Aorta (tissue), 5 donors: ENCODE measurements at regions not wholly inside any gene's neighbourhood (a gene's known extent, or its start where the extent isn't known, plus 50 kb on each side); places are given as distances from the start of the nearest gene placed in this dataset.

ENCODE experiments used
- ATAC-seq: fragments of 200-7000 bp; cut with Tn5 transposase; one replicate; pipeline ENCODE4 v1.9.1; 2022; ENCODE audit warnings: moderate library complexity; ENCODE audit not compliant: low FRiP score
- DNase-seq, 2 donors: peaks; one replicate each; pipeline ENCODE4 v3.0.0-alpha.2; 2020
- H3K27ac ChIP-seq, 2 donors: one replicate each; pipeline ENCODE4 v1.5.1; 2013; ENCODE audit warnings: low read length in 2 of 2, mild to moderate bottlenecking in 2 of 2, moderate library complexity in 2 of 2, control low read depth in 1 of 2, inconsistent platforms in 1 of 2, low read depth in 1 of 2
- H3K27me3 ChIP-seq, 2 donors: one replicate each; pipeline ENCODE4 v1.6.1; 2013; ENCODE audit warnings: control low read depth in 1 of 2, low read length in 1 of 2, mild to moderate bottlenecking in 1 of 2, moderate library complexity in 1 of 2; ENCODE audit not compliant: insufficient read depth in 2 of 2, control insufficient read depth in 1 of 2
- H3K36me3 ChIP-seq, 2 donors: one replicate each; pipeline ENCODE4 v1.6.1; 2013; ENCODE audit warnings: control low read depth in 1 of 2, low read length in 1 of 2, mild to moderate bottlenecking in 1 of 2; ENCODE audit not compliant: insufficient read depth in 2 of 2, control insufficient read depth in 1 of 2
- H3K4me1 ChIP-seq, 2 donors: one replicate each; pipeline ENCODE4 v1.6.1; 2013; ENCODE audit warnings: low read length in 2 of 2, control low read depth in 1 of 2, mild to moderate bottlenecking in 1 of 2, moderate library complexity in 1 of 2; ENCODE audit not compliant: insufficient read depth in 2 of 2, control insufficient read depth in 1 of 2
- H3K4me3 ChIP-seq, 2 donors: one replicate each; pipeline ENCODE4 v1.5.1; 2013; ENCODE audit warnings: low read length in 2 of 2, control low read depth in 1 of 2, mild to moderate bottlenecking in 1 of 2
- H3K9me3 ChIP-seq: one replicate; pipeline ENCODE4 v1.6.1; 2013; ENCODE audit warnings: mild to moderate bottlenecking, low read length; ENCODE audit not compliant: control insufficient read depth
- WGBS, 2 donors: extraction: QIAGEN DNeasy Blood & Tissue Kit; methylation state at CpG; one replicate each; pipeline ENCODE4 v1.1.7; 2013; 5-methylcytosine and 5-hydroxymethylcytosine counted together
- intact Hi-C, 2 donors: fragments of 100-400 bp; cut with DNase I; formaldehyde crosslinking; loops; one replicate each; pipeline versions ENCODE4 v1.14.2 to v1.15.0; 2022
- donor health status: healthy with polysubstance abuse.
- donor health status: Bipolar disorder and iron deficiency.
- donor health status: DM: no; HTN: no; CAD: no.
- donor health status: DM: no; HTN: no; CAD: no.
- donor health status: DM: yes; HTN: yes; CAD: no.

DNA sequence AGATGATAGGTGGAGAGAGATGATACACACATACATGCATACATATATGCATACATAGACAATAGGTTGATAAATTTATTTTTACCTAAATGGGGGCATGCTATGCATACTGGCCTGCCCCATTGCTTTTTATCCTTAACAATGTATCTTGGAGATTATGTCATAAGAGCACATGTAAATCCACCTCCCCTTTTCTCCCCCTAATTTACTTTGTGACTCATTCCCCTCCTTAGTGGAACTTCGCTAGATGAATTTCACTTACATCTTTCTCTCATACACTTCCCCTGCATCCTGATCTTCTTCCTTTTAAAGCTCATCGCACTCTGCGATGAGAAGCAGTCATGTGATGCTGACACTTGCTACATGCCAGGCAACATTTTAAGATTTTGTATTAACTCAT is 223.6 kb downstream of the C1D start:
- no peak overlapping the region for H3K4me3 ChIP-seq
- peaks cover 0 to 1% of the 10 kb centered on the region in 2 donors for H3K4me1 ChIP-seq
- 87 to 93% methylated on average over 3 of the region's 3 CpGs for WGBS, 2 donors
- H3K27me3 ChIP-seq, result no peaks in the 10 kb centered on the region
- no peaks in the 10 kb centered on the region for H3K9me3 ChIP-seq
- no peaks in the 10 kb centered on the region for H3K36me3 ChIP-seq
- ATAC-seq, result no peak
- no peak overlapping the region for H3K27ac ChIP-seq
- no peak for DNase-seq
- intact Hi-C loops, result no loop called here

DNA sequence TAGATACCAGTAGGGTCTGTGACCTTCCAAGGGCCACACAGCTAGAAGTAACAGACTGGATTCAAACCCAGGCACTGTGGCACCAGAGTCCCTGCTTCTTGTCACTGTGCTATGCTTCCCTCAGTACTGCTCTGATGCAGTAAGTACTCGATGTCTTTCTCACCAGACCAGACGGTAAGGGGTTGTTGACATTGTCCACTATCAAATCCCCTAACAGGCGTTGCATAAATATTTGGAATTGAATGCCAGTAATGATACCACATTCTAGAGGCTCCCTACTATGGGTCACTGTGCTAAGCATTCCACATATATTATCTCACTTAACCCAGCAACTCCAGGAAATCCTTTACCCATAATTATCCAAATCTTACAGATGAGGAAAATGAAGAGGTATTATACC is 223.1 kb downstream of the C1D start:
- 75 to 77% methylated on average over 3 of the region's 3 CpGs for WGBS, 2 donors
- no peak overlapping the region for H3K4me3 ChIP-seq
- H3K27me3 ChIP-seq, result no peaks in the 10 kb centered on the region
- no peaks in the 10 kb centered on the region for H3K36me3 ChIP-seq
- intact Hi-C loops, result loop anchor here (2.0 to 10.0 kb wide), 7 partner anchors 177 to 1407 kb away; no protein-coding TSS in a partner anchor
- ATAC-seq (no peak), DNase-seq (no peak)
- H3K27ac ChIP-seq, result no peak overlapping the region
- no peaks in the 10 kb centered on the region for H3K9me3 ChIP-seq
- H3K4me1 ChIP-seq, result peaks cover 0 to 1% of the 10 kb centered on the region in 2 donors

DNA sequence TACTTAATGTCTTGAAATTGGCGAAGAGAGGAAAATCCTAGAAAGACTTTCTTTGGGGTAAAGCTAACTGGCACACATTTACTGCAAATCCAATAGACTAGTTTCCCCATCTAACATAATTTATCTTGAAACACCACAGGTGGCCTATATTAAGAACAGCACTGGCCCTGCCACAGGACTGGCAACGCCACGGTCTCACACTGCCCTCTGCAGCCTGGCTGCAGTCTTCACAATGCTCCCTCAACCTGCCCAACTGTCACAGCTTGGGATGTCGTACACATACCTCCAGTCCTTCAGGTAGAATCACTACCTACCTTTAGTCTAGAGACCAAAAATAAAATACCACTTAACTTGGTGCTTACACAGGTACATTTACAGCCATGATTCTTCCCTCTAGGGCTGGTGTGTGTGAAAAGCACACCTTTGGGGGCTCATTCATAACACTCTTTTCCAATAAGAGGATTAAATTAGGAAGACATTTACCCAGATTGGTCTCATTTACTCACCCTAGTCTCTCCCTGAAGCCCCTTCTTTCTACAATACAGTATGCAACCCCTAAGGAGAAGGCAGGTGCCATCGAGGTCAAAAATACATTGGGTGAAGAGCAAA is 222.2 kb downstream of the C1D start:
- peak; percentile 71 to 87 for DNase-seq
- WGBS, 2 donors, result 30 to 33% methylated on average over 5 of the region's 5 CpGs

DNA sequence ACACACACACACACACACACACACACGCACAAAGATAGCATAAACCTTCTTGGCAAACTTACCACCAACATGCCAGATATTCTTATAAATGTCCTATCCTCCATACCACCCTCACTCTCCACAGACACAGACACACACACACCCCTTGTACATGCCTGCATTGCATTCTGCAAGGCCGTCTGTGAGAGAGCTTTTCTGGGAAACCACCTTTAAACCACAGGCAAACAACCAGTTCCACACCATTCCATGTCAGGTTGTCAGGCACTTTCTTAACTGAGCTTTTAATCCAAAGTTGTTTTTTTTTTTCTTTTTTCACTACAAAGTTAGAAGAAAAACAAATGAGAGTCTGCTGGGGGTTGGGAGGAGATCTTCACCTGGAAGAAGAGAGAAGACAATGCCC is 221.1 kb downstream of the C1D start:
- peaks cover 0 to 1% of the 10 kb centered on the region in 2 donors for H3K4me1 ChIP-seq
- no peak overlapping the region for H3K27ac ChIP-seq
- no peaks in the 10 kb centered on the region for H3K36me3 ChIP-seq
- intact Hi-C loops, result loop anchor here (2.0 to 10.0 kb wide), 8 partner anchors 179 to 1413 kb away; no protein-coding TSS in a partner anchor
- DNase-seq, result no peak
- WGBS, 2 donors, result 75 to 85% methylated on average over 2 of the region's 2 CpGs
- H3K27me3 ChIP-seq, result no peaks in the 10 kb centered on the region
- ATAC-seq, result no peak
- no peak overlapping the region for H3K4me3 ChIP-seq
- no peaks in the 10 kb centered on the region for H3K9me3 ChIP-seq

More for the DNA sequence above, 222.2 kb downstream of the C1D start:
- intact Hi-C loops, result loop anchor here (2.0 to 10.0 kb wide), 7 partner anchors 178 to 1408 kb away; no protein-coding TSS in a partner anchor
- H3K4me3 ChIP-seq, result no peak overlapping the region
- peak; percentile 90 for ATAC-seq
- H3K27me3 ChIP-seq, result no peaks in the 10 kb centered on the region
- no peaks in the 10 kb centered on the region for H3K36me3 ChIP-seq
- peaks cover 0 to 1% of the 10 kb centered on the region in 2 donors for H3K4me1 ChIP-seq
- H3K9me3 ChIP-seq, result no peaks in the 10 kb centered on the region
- no peak overlapping the region for H3K27ac ChIP-seq

DNA sequence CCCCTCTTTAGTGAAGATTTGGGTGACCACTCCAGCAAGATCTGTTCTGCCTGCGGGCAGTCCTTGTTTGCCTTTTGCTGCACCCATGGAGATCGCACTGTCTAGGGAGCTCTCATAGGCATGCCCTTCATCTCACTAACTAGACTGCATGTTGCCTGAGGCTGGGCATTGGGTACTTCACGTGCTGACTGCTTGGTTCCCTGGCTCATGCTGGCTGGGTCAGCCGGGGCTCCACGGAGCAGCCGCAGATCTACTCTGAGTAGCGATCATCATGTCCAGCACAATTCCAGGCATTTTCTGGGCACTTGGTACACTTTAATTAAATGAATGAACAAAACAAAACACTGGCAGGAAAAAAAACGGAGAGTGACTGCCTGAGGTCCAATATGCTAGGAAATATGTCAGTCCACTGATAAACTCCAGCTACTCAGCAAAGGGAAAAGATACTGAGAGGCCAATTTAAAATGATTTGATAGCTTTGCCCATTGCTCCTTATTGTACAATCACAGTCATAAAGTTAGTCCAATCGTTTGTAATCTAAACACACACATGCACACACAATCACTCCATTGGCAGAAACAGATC is 220.3 kb downstream of the C1D start:
- intact Hi-C loops, result loop anchor here (2.0 to 10.0 kb wide), 7 partner anchors 180 to 1414 kb away; no protein-coding TSS in a partner anchor
- Histone ChIP-seq H3K9me3 (no peaks in the 10 kb centered on the region), H3K4me3 (no peak overlapping the region), H3K4me1 (peaks cover 0 to 1% of the 10 kb centered on the region in 2 donors), H3K36me3 (no peaks in the 10 kb centered on the region), H3K27ac (no peak overlapping the region), H3K27me3 (no peaks in the 10 kb centered on the region)
- WGBS, 2 donors, result 33 to 44% methylated on average over 9 of the region's 9 CpGs
- DNase-seq, result no peak
- ATAC-seq, result no peak

DNA sequence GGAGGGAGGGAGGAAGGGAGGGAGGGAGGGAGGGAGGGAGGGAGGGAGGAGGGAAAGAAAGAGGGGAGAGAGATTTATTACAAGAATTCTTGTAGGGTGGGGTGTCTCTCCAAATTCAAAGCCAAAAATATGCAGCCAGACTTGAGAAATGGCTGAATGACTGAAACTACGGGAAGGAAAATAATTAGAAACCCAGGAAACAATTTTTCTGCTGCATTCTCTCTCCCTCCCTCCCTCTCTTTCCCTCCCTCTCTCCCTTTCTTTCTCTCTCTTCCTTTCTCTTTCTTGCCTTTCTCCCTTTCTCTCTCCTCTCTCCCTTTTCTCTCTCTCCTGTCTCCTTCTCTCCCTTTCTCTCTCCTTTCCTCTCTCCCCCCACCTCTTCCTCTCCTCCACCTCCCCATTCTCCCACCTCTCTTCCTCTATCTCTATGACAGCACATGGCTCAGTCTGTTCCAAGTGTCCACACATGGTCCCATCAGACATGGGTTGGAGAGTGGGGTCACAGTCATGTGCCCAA is 218.7 kb downstream of the C1D start:
- WGBS, 2 donors, result 50 to 59% methylated on average over 1 of the region's 1 CpG
- Histone ChIP-seq H3K9me3 (no peaks in the 10 kb centered on the region), H3K27me3 (no peaks in the 10 kb centered on the region), H3K4me1 (peaks cover 0 to 1% of the 10 kb centered on the region in 2 donors), H3K36me3 (no peaks in the 10 kb centered on the region), H3K27ac (no peak overlapping the region), H3K4me3 (no peak overlapping the region)
- DNase-seq, result no peak
- no peak for ATAC-seq
- intact Hi-C loops, result loop anchor here (5.0 to 10.0 kb wide), 6 partner anchors 182 to 1412 kb away; no protein-coding TSS in a partner anchor

DNA sequence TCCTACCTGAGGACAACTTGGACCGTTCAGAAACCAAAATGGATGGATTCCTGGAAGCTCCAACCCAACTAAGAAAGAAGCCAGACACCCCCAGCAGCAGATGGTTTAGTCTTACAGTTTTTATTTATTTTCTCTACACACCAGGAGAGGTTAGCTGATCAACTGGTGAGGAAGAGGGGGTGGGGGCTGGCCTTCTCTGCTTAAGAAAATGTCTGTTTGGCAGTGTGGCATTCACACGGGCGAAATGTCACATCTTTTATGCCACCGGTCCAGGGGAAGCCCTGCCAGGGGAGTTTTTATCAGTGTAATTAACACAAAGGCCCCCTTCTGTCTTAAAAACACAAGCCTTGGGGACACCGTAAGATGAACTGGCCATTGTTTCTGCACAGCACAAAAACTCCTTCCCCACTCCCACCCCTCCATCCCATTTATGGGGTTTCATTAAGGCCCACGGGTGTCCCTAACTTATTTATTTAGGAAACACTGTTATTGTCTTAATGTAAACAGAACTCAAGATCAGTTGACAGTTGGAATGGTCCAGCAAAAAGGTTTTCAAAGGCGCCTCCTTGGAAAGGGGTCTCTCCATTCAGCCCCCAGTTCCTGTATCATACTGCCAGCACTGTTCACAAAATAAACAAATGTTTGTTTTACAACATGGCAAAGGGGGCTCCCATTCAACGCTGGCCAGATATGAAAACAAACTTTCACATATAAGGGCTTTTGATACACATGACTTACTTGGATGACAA is 217.0 kb downstream of the C1D start:
- intact Hi-C loops, result loop anchor here (5.0 to 10.0 kb wide), 5 partner anchors 72 to 1268 kb away; no protein-coding TSS in a partner anchor
- DNase-seq (no peak), ATAC-seq (no peak)
- H3K9me3 ChIP-seq, result no peaks in the 10 kb centered on the region
- 74 to 77% methylated on average over 8 of the region's 8 CpGs for WGBS, 2 donors
- H3K27me3 ChIP-seq, result no peaks in the 10 kb centered on the region
- H3K4me3 ChIP-seq, result no peak overlapping the region
- peaks cover 0 to 1% of the 10 kb centered on the region in 2 donors for H3K4me1 ChIP-seq
- no peak overlapping the region for H3K27ac ChIP-seq
- no peaks in the 10 kb centered on the region for H3K36me3 ChIP-seq

DNA sequence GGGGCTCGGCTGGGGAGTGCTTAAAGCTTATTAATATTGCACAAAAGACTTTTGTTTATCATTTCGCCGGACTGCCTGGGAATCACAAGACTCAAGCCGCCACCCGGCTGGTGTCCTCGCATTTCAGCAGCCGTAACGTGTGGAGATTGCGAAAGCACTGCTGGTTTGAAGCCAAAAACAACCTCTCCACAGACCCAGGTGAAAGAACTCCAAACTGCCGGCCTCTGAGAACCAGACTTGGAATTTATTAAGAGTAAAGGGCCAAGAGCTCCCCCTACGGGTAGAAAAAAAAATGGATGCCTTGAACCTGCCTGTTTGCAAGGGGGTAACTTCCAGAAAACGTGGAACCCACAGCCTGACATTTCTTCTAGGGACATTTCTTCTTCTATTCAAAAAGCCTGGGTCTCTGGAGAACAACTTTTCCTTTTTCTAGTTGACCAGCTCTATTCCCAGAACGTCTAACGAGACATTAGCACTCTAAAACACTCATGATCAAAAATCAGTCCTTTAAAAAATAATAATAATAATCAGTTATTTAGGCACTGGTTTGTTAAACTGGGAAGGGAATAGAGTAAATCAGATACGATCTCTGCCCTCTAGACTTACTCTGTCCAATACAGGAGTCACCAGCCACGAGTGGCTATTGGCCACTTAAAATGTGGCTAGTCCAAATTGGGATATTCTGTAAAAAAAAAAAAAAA is 216.3 kb downstream of the C1D start:
- ATAC-seq (peak; percentile 73), DNase-seq (peak; percentile 82 to 83)
- no peak overlapping the region for H3K27ac ChIP-seq
- no peak overlapping the region for H3K4me3 ChIP-seq
- H3K36me3 ChIP-seq, result no peaks in the 10 kb centered on the region
- intact Hi-C loops, result loop anchor here (5.0 to 10.0 kb wide), 5 partner anchors 71 to 1269 kb away; no protein-coding TSS in a partner anchor
- no peaks in the 10 kb centered on the region for H3K27me3 ChIP-seq
- WGBS, 2 donors, result 4 to 6% methylated on average over 16 of the region's 16 CpGs
- H3K4me1 ChIP-seq, result peaks cover 0 to 1% of the 10 kb centered on the region in 2 donors
- H3K9me3 ChIP-seq, result no peaks in the 10 kb centered on the region
